ENCODE measurements at regions not wholly inside any gene's neighbourhood (a gene's known extent, or its start where the extent isn't known, plus 50 kb on each side); places are given as distances from the start of the nearest gene placed in this dataset.

GRCh38 chr13:36530861-36531590 is 98.7 kb downstream of the CCNA1 start:
- TF ChIP-seq EZH2 (IDR thresholded peaks at IDR 0.05; ENCODE audit: borderline replicate concordance, low read depth, low read length, severe bottlenecking): no peak
- no peak for TF ChIP-seq CTCF (IDR thresholded peaks at IDR 0.05; ENCODE audit: borderline replicate concordance, extremely low read depth, low read length, poor library complexity, severe bottlenecking)

Measured in DND-41 (cell line).